ENCODE measurements at regions not wholly inside any gene's neighbourhood (a gene's known extent, or its start where the extent isn't known, plus 50 kb on each side); places are given as distances from the start of the nearest gene placed in this dataset.
"Not testable (repeated sequence)": the region's sequence is repeated elsewhere in the genome, so short reads cannot be mapped to it uniquely, and the experiment has no call there.

GRCh38 chr2:133624551-133624950, 56.3 kb upstream of the NCKAP5 start:
- no peak for DNase-seq (ENCODE audit: low read depth in 2 of 2)

GRCh38 chr2:133627741-133628140, 59.5 kb upstream of the NCKAP5 start:
- no peak for DNase-seq (ENCODE audit: low read depth in 2 of 2)

GRCh38 chr2:133633309-133633708, 65.0 kb upstream of the NCKAP5 start:
- no peak for DNase-seq (ENCODE audit: low read depth in 2 of 2)

GRCh38 chr2:133633881-133634409, 65.7 kb upstream of the NCKAP5 start:
- no peak for DNase-seq (ENCODE audit: low read depth in 2 of 2)

- DNase-seq (ENCODE audit: low read depth in 2 of 2) = no peak
Observed at GRCh38 chr2:133635131-133635530, 66.9 kb upstream of the NCKAP5 start.

- DNase-seq (ENCODE audit: low read depth in 2 of 2) = no peak
Observed at GRCh38 chr2:133636287-133636686, 68.0 kb upstream of the NCKAP5 start.

GRCh38 chr2:133640103-133640502, 71.8 kb upstream of the NCKAP5 start:
- no peak for DNase-seq (ENCODE audit: low read depth in 2 of 2)

- DNase-seq (ENCODE audit: low read depth in 2 of 2) = no peak
Observed at GRCh38 chr2:133641497-133641896, 73.2 kb upstream of the NCKAP5 start.

GRCh38 chr2:133641942-133642725, 73.9 kb upstream of the NCKAP5 start:
- no peak for DNase-seq (ENCODE audit: low read depth in 2 of 2)

GRCh38 chr2:133642791-133643191, 74.5 kb upstream of the NCKAP5 start:
- no peak for DNase-seq (ENCODE audit: low read depth in 2 of 2)

GRCh38 chr2:133643863-133644262, 75.6 kb upstream of the NCKAP5 start:
- DNase-seq (ENCODE audit: low read depth in 2 of 2) = no peak

- DNase-seq (ENCODE audit: low read depth in 2 of 2) = no peak
Observed at GRCh38 chr2:133644846-133645245, 76.6 kb upstream of the NCKAP5 start.

- not testable (repeated sequence) for DNase-seq (ENCODE audit: low read depth in 2 of 2)
Observed at GRCh38 chr2:133647386-133647785, 79.1 kb upstream of the NCKAP5 start.

- no peak for DNase-seq (ENCODE audit: low read depth in 2 of 2)
Observed at GRCh38 chr2:133651861-133652260, 83.6 kb upstream of the NCKAP5 start.

- no peak for DNase-seq (ENCODE audit: low read depth in 2 of 2)
Observed at GRCh38 chr2:133652398-133652797, 84.1 kb upstream of the NCKAP5 start.

- no peak for DNase-seq (ENCODE audit: low read depth in 2 of 2)
Observed at GRCh38 chr2:133653056-133653455, 84.8 kb upstream of the NCKAP5 start.

GRCh38 chr2:133654949-133655348, 86.7 kb upstream of the NCKAP5 start:
- DNase-seq (ENCODE audit: low read depth in 2 of 2) = no peak

GRCh38 chr2:133655610-133656009, 87.3 kb upstream of the NCKAP5 start:
- no peak for DNase-seq (ENCODE audit: low read depth in 2 of 2)

- no peak for DNase-seq (ENCODE audit: low read depth in 2 of 2)
Observed at GRCh38 chr2:133657591-133657990, 89.3 kb upstream of the NCKAP5 start.

GRCh38 chr2:133658020-133658903, 90.0 kb upstream of the NCKAP5 start:
- DNase-seq (ENCODE audit: low read depth in 2 of 2) = no peak

GRCh38 chr2:133660510-133660909, 92.2 kb upstream of the NCKAP5 start:
- DNase-seq (ENCODE audit: low read depth in 2 of 2) = no peak

- DNase-seq (ENCODE audit: low read depth in 2 of 2) = no peak
Observed at GRCh38 chr2:133661392-133661791, 93.1 kb upstream of the NCKAP5 start.

GRCh38 chr2:133666621-133667020, 98.4 kb upstream of the NCKAP5 start:
- DNase-seq (ENCODE audit: low read depth in 2 of 2) = no peak
